IgD-negative memory B cell (primary cell): ENCODE measurements at regions not wholly inside any gene's neighbourhood (a gene's known extent, or its start where the extent isn't known, plus 50 kb on each side); places are given as distances from the start of the nearest gene placed in this dataset.

Experiments
- H3K27ac Mint-ChIP-seq, 3 donors: one replicate each; pipeline ENCODE4 v1.8.0; 2020 to 2022; ENCODE audit warnings: mild to moderate bottlenecking in 3 of 3, mixed read lengths in 3 of 3, moderate library complexity in 1 of 3
- H3K27me3 Mint-ChIP-seq: one replicate; pipeline ENCODE4 v1.8.0; 2021; ENCODE audit warnings: mixed read lengths
- H3K36me3 Mint-ChIP-seq: one replicate; pipeline ENCODE4 v1.8.0; 2020; ENCODE audit warnings: mild to moderate bottlenecking, mixed read lengths
- H3K4me1 Mint-ChIP-seq, 3 donors: one replicate each; pipeline ENCODE4 v1.8.0; 2020 to 2022; ENCODE audit warnings: mixed read lengths in 3 of 3, mild to moderate bottlenecking in 1 of 3
- H3K4me3 Mint-ChIP-seq, 4 donors: one replicate each; pipeline ENCODE4 v1.8.0; 2020 to 2022; ENCODE audit warnings: mild to moderate bottlenecking in 4 of 4, mixed read lengths in 4 of 4, moderate library complexity in 3 of 4
- H3K9me3 Mint-ChIP-seq, 3 donors: one replicate each; pipeline ENCODE4 v1.8.0; 2020 to 2021; ENCODE audit warnings: mixed read lengths in 3 of 3, mild to moderate bottlenecking in 1 of 3

DNA sequence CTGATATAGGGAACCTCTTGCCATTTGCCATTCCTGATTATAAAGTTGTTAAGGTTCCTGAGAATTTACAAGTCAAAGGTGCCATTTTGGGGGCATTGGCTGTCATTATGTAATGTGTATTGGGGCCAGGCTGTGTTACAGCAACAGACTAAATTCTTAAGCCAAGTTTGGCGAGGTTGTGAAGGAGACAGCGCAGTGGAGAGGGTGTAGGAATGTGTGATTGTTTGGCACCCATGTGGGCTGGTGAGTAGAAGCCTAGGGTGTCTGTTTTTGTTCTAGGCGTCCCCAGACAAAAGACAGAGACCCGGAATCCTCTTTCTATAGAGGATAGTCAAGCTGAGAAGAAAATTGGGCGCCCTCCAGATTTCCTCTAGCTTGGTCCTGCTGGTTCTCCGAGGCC lies 2535.3 kb downstream of the PCDH7 start:
- Mint-ChIP-seq H3K36me3 (no peaks in the 10 kb centered on the region), H3K9me3 (peaks cover 0 to 7% (median 0%) of the 10 kb centered on the region in 3 donors), H3K4me1 (no peaks in the 10 kb centered on the region), H3K4me3 (no peak overlapping the region), H3K27ac (no peak overlapping the region), H3K27me3 (no peaks in the 10 kb centered on the region)

DNA sequence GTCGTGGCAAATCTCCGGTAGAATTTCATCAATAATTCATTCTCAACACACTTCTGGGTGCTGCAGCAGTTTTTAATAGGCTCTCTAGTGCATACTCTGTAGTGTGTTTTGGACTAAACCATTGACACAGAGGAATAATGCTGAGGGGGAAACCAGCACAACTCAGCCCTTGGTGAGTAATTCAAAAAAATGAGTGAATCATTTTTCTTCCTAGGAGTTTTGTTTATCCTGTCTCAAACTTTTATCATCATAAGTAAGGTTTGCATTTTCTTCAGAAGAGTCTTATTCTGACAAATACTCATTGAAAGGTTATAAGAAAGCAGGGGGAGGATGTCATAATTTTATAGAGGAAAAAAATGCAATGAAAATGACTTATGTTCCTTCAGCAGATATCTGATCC lies 2542.7 kb downstream of the PCDH7 start:
- Mint-ChIP-seq H3K27me3 (no peaks in the 10 kb centered on the region), H3K27ac (no peak overlapping the region), H3K4me3 (no peak overlapping the region)

DNA sequence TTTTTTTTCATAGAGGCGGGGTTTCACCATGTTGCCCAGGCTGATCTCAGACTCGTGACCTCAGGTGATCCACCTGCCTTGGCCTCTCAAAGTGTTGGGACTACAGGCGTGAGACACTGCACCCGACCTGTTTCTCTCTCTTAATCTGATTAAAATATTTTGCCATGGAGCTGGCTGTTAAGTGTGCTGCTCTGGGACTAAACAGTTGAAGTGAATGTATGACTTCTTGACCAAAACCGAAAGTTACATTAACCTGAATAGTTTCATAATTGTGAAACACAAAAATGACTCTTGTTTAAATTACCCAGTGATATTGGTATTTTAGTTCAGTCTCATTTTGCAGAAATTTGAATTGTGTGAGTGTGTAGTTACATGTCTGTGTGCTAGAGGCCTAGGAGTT lies 2548.6 kb downstream of the PCDH7 start:
- H3K27ac Mint-ChIP-seq: no peak overlapping the region
- peaks cover 0 to 5% (median 2%) of the 10 kb centered on the region in 3 donors for H3K9me3 Mint-ChIP-seq
- H3K27me3 Mint-ChIP-seq: no peaks in the 10 kb centered on the region
- no peaks in the 10 kb centered on the region for H3K4me1 Mint-ChIP-seq
- no peak overlapping the region for H3K4me3 Mint-ChIP-seq
- H3K36me3 Mint-ChIP-seq: no peaks in the 10 kb centered on the region

More for the DNA sequence above, 2542.7 kb downstream of the PCDH7 start:
- Mint-ChIP-seq H3K36me3 (no peaks in the 10 kb centered on the region), H3K9me3 (peaks cover 0 to 5% (median 3%) of the 10 kb centered on the region in 3 donors), H3K4me1 (peaks cover 0 to 2% (median 0%) of the 10 kb centered on the region in 3 donors)

DNA sequence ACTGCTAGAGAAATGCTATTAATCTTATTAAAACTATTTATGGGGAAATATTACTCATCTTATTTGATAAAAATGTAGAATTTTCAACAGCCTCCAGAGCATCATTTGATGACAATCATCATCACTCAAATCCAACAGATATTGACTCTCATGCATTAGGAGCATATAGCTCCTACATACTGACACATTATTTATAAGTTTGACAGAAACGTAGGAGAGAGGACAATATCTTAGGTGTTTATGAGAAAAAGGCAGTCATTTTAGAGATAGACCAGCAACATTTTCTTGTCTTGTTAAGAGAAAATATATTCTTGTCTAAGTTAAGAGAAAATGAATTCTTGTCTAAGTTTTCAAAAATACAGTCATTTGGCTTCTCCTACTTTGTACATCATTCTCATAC lies 2550.2 kb downstream of the PCDH7 start:
- Mint-ChIP-seq H3K9me3 (peaks cover under 1 to 6% (median 5%) of the 10 kb centered on the region in 3 donors), H3K27ac (no peak overlapping the region), H3K27me3 (no peaks in the 10 kb centered on the region), H3K4me1 (no peaks in the 10 kb centered on the region), H3K4me3 (no peak overlapping the region), H3K36me3 (no peaks in the 10 kb centered on the region)

- H3K27me3 Mint-ChIP-seq: no peaks in the 10 kb centered on the region
- no peaks in the 10 kb centered on the region for H3K4me1 Mint-ChIP-seq
- H3K4me3 Mint-ChIP-seq: no peak overlapping the region
- H3K9me3 Mint-ChIP-seq: peaks cover 1 to 6% (median 5%) of the 10 kb centered on the region in 3 donors
- H3K27ac Mint-ChIP-seq: no peak overlapping the region
- no peaks in the 10 kb centered on the region for H3K36me3 Mint-ChIP-seq
Measured at GRCh38 chr4:33272722-33273121, 2552.6 kb downstream of the PCDH7 start.

DNA sequence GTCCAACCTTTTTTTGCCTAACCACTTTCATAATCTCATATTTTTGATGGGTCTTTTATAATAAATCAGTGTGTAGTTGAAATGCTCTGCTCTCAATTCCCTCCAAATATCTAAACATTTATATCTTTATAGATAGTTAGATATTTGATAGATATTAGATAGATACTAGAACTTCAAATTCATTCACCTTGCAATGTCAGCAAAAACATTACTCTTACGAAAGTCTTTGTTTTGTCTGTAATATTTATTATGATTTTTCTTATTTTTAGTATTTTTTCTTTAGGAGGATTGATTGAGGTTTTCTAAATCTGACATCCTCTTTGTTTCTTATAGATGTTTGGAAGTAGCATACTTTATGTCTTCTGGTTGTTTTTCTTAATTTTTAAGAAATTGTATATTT lies 2563.6 kb downstream of the PCDH7 start:
- no peaks in the 10 kb centered on the region for H3K27me3 Mint-ChIP-seq
- no peak overlapping the region for H3K27ac Mint-ChIP-seq

GRCh38 chr4:33296876-33297455 lies 2576.8 kb downstream of the PCDH7 start:
- Mint-ChIP-seq H3K4me1 (no peaks in the 10 kb centered on the region), H3K4me3 (no peak overlapping the region), H3K36me3 (no peaks in the 10 kb centered on the region), H3K9me3 (peaks cover 0 to 3% (median 2%) of the 10 kb centered on the region in 3 donors), H3K27ac (no peak overlapping the region), H3K27me3 (no peaks in the 10 kb centered on the region)

More for the DNA sequence above, 2563.6 kb downstream of the PCDH7 start:
- no peaks in the 10 kb centered on the region for H3K4me1 Mint-ChIP-seq
- no peaks in the 10 kb centered on the region for H3K36me3 Mint-ChIP-seq
- H3K9me3 Mint-ChIP-seq: peaks cover 1 to 6% (median 5%) of the 10 kb centered on the region in 3 donors
- H3K4me3 Mint-ChIP-seq: no peak overlapping the region

- Mint-ChIP-seq H3K9me3 (peaks cover under 1 to 6% (median 4%) of the 10 kb centered on the region in 3 donors), H3K4me3 (no peak overlapping the region), H3K36me3 (no peaks in the 10 kb centered on the region), H3K4me1 (no peaks in the 10 kb centered on the region), H3K27me3 (no peaks in the 10 kb centered on the region), H3K27ac (no peak overlapping the region)
Measured at GRCh38 chr4:33302321-33302720, 2582.2 kb downstream of the PCDH7 start.

DNA sequence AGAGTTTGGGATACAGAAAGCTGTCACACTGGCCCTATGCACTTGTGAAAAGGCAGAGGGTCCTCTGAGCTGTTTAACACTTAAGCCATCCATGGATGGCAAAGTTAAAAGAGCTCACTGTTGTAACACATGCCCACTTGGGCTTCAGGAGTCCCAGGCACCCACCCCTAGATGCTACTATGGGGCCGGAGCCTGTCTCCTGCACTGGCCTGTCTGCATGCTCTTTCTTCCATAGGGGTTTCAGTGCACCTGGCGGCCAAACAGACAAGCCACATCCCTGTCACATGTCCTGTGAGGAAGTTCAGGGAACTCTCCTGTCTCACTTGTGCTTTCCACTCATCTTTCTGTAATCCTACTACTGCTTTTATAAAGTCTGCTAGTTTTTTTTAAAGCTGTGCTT lies 2586.0 kb downstream of the PCDH7 start:
- Mint-ChIP-seq H3K4me1 (no peaks in the 10 kb centered on the region), H3K36me3 (no peaks in the 10 kb centered on the region), H3K9me3 (peaks cover 2 to 11% (median 3%) of the 10 kb centered on the region in 3 donors), H3K27me3 (no peaks in the 10 kb centered on the region), H3K4me3 (no peak overlapping the region), H3K27ac (no peak overlapping the region)

DNA sequence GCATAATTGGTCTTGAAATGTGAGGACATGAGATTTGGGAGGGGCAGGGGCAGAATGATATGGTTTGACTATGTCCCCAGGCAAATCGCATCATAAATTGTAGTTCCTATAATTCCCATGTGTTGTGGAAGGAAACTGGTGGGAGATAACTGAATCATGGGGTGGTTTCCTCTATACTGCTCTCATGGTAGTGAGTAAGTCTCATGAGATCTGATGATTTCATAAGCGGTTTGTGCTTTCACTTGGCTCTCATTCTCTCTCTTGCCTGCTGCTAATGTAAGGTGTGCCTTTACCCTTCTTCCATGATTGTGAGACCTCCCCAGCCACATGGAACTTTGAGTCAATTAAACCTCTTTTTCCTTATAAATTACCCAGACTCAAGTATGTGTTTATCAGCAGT lies 2595.9 kb downstream of the PCDH7 start:
- Mint-ChIP-seq H3K27me3 (no peaks in the 10 kb centered on the region), H3K27ac (no peak overlapping the region), H3K4me1 (no peaks in the 10 kb centered on the region), H3K9me3 (peaks cover 2 to 8% (median 6%) of the 10 kb centered on the region in 3 donors), H3K36me3 (no peaks in the 10 kb centered on the region), H3K4me3 (no peak overlapping the region)

DNA sequence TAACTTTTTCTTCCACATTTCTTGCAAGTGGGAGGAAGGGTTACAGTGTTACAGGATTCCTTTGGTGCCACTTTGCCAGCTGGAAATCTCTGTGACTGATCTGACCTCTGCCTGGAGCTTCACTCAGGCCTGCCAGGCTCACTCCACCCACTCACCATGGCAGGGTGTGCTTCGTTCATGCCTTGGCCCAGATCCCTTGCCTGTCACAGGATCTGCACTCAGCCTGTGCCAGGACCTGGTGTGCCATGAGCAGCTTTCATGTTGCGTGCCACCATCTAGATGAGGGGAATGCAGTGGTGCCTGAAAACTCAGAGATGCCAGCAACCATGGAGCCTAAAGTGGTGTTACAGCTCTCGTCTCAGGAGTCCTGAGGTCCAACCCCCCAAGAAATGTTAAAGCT lies 2596.4 kb downstream of the PCDH7 start:
- H3K9me3 Mint-ChIP-seq: peaks cover 2 to 8% (median 6%) of the 10 kb centered on the region in 3 donors
- no peaks in the 10 kb centered on the region for H3K36me3 Mint-ChIP-seq

GRCh38 chr4:33323393-33323792 lies 2603.2 kb downstream of the PCDH7 start:
- no peak overlapping the region for H3K27ac Mint-ChIP-seq
- no peaks in the 10 kb centered on the region for H3K36me3 Mint-ChIP-seq
- peaks cover 2 to 7% (median 2%) of the 10 kb centered on the region in 3 donors for H3K9me3 Mint-ChIP-seq
- peaks cover 0 to 1% (median 0%) of the 10 kb centered on the region in 3 donors for H3K4me1 Mint-ChIP-seq
- H3K4me3 Mint-ChIP-seq: no peak overlapping the region
- no peaks in the 10 kb centered on the region for H3K27me3 Mint-ChIP-seq

More for the DNA sequence above, 2596.4 kb downstream of the PCDH7 start:
- H3K27ac Mint-ChIP-seq: no peak overlapping the region
- H3K4me3 Mint-ChIP-seq: no peak overlapping the region
- H3K27me3 Mint-ChIP-seq: no peaks in the 10 kb centered on the region
- H3K4me1 Mint-ChIP-seq: no peaks in the 10 kb centered on the region

DNA sequence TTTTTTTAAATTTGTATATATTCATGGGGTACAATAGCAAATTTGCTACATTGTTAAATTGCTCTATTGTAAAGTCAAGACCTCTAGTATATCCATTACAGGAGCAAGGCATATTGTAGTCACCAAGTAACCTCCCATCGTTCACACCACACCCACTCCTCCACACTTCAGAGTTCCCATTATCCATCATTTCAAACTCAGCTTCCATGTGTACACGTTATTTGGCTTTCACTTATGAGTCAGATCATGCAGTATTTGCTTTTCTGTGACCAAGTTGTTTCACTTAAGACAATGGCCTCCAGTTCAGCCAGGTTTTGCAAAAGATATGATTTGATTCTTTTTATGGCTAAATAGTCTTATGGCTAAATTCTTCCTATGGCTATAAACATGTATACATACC lies 2614.2 kb downstream of the PCDH7 start:
- Mint-ChIP-seq H3K36me3 (no peaks in the 10 kb centered on the region), H3K4me3 (no peak overlapping the region), H3K27me3 (no peaks in the 10 kb centered on the region), H3K4me1 (no peaks in the 10 kb centered on the region), H3K9me3 (peaks cover 3 to 22% (median 11%) of the 10 kb centered on the region in 3 donors), H3K27ac (no peak overlapping the region)

GRCh38 chr4:33339762-33340161 lies 2619.6 kb downstream of the PCDH7 start:
- no peak overlapping the region for H3K27ac Mint-ChIP-seq
- H3K9me3 Mint-ChIP-seq: peaks cover 0 to 20% (median 0%) of the 10 kb centered on the region in 3 donors
- H3K4me1 Mint-ChIP-seq: no peaks in the 10 kb centered on the region
- H3K27me3 Mint-ChIP-seq: no peaks in the 10 kb centered on the region
- no peak overlapping the region for H3K4me3 Mint-ChIP-seq
- no peaks in the 10 kb centered on the region for H3K36me3 Mint-ChIP-seq

- Mint-ChIP-seq H3K4me3 (no peak overlapping the region), H3K27ac (no peak overlapping the region), H3K36me3 (no peaks in the 10 kb centered on the region), H3K4me1 (no peaks in the 10 kb centered on the region), H3K9me3 (peaks cover 0 to 20% (median 0%) of the 10 kb centered on the region in 3 donors), H3K27me3 (no peaks in the 10 kb centered on the region)
Measured at GRCh38 chr4:33340168-33340567, 2620.0 kb downstream of the PCDH7 start.

DNA sequence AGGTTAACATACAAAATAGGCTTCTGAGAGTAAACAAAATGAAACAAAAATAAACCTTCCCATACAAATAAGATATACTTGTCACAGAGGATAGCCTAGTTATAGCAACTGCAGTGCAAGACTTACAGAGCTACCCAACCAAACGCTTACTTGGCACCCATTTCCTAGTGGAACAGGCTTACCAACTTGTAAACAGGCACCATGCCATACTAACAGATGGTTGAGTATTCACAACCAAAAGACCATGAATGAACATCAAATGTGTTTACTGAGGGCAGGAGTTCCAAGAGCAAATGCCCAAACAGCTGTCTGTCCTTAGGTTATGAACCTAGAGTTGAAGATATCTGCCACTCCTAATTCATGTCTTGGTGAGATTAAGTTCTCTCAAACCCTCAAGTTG lies 2629.2 kb downstream of the PCDH7 start:
- no peak overlapping the region for H3K4me3 Mint-ChIP-seq
- H3K36me3 Mint-ChIP-seq: no peaks in the 10 kb centered on the region
- H3K9me3 Mint-ChIP-seq: peaks cover 2 to 5% (median 3%) of the 10 kb centered on the region in 3 donors

More for the DNA sequence above, 2629.2 kb downstream of the PCDH7 start:
- H3K27ac Mint-ChIP-seq: no peak overlapping the region
- no peaks in the 10 kb centered on the region for H3K4me1 Mint-ChIP-seq
- H3K27me3 Mint-ChIP-seq: no peaks in the 10 kb centered on the region
